Eye (tissue), 1 donor: ENCODE measurements at regions not wholly inside any gene's neighbourhood (a gene's known extent, or its start where the extent isn't known, plus 50 kb on each side); places are given as distances from the start of the nearest gene placed in this dataset.
"Not testable (repeated sequence)": the region's sequence is repeated elsewhere in the genome, so short reads cannot be mapped to it uniquely, and the experiment has no call there.

Source experiments
- DNase-seq: peaks from one replicate; pipeline ENCODE4 v3.0.0-alpha.2; 2015

DNA sequence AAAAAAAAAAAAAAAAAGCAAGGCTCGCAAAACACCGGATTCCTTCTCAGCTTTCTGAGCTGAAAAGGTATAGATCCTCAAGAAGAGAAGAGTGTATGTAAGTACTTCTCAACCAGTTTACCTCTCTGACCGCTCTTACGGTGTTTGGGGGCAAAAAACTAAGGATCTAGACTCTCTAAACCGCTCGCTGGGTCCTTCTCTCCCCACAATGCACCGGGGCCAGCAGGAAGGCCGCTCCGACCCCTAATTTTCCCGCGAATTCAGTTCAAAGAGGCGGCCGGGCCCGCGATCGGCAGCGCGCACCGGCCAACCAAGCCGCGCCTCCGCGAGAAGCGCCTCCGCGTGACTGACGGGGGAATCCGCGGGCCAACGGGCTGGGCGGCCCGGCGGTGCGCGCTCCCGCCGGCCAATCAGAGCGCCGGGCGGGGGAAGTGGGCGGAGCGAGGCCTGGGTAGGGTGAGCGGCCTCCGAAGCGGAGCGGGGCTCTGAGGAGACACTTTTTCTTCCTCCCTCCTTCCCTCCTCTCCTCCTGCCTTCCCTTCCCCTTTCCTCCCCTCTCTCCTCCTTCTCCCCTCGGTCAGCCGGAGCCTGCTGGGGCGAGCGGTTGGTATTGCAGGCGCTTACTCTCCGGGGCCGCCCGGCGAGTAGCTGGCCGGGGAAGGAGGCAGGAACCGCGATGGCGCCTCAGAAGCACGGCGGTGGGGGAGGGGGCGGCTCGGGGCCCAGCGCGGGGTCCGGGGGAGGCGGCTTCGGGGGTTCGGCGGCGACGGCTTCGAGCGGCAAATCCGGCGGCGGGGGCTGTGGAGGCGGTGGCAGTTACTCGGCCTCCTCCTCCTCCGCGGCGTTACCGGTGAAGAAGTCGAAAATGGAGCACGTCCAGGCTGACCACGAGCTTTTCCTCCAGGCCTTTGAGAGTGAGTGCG, 93.0 kb downstream of the CRLF3 start:
- peak; percentile 92 for DNase-seq

GRCh38 chr17:30730837-30731209, 93.7 kb downstream of the CRLF3 start:
- not testable (repeated sequence) for DNase-seq

- not testable (repeated sequence) for DNase-seq
Measured at GRCh38 chr17:30730171-30730836, 94.2 kb downstream of the CRLF3 start.

GRCh38 chr17:30729471-30730170, 94.9 kb downstream of the CRLF3 start:
- DNase-seq: not testable (repeated sequence)

- DNase-seq: not testable (repeated sequence)
Measured at GRCh38 chr17:30727517-30727916, 97.0 kb downstream of the CRLF3 start.

- DNase-seq: not testable (repeated sequence)
Measured at GRCh38 chr17:30726734-30727133, 97.8 kb downstream of the CRLF3 start.

GRCh38 chr17:30726310-30726709, 98.2 kb downstream of the CRLF3 start:
- not testable (repeated sequence) for DNase-seq

DNA sequence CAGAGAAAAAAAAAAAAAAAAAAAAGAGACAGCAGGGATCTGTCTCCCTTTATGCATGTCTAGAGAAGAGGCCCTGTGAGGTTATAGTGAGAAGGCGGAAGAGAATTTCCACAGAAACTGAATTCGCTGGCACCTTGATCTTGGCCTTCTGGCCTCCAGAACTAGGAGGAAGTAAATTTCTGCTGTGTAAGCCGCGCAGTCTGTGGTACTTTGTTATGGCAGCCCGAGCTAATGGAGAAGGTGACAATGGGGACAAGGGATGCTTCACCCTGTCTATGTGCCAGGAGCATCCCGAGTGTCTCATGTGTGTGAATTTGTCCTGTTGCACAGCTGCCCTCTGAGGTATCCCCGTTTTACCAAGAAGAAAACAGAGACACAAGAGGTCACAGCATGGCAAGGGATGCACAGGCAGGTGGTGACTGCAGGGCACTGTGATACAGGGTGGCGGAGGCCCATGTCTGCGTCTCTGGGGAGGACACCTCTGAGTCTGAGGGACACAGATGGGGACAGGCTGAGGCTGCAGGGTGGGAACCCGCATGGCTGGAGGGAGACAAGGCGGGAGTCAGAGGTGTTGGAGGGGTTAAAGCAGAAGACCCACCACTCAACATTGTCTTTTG, 100.3 kb downstream of the CRLF3 start:
- DNase-seq: not testable (repeated sequence)

DNA sequence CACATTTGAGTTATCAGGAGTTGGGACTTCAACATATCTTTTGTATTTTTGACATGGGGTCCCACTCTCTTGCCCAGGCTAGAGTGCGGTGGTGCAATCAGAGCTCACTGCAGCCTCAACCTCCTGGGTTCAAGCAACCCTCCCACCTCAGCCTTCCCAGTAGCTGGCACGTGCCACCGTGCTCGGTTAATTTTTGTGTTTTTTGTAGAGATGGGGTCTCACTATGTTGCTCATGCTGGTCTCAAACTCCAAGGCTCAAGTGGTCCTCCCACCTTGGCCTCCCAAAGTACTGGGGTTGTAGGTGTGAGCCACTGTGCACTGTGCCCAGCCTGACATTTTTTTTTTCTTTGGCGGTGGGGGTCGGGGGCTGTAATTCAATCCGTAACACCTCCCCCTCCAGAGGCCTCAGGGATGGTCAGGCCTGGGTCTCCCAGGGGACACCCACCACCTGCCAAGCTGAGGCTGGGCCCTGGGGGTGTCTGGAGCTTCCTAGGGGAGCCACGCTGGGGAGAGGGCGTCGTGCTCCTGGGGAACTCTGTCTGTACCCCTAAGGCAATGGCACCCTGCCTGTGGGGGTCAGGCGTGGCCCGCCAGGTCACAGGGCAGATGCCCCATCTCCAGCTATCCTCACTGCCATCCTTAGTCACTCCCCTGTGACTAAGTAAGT, 102.2 kb downstream of the CRLF3 start:
- DNase-seq: not testable (repeated sequence)

DNA sequence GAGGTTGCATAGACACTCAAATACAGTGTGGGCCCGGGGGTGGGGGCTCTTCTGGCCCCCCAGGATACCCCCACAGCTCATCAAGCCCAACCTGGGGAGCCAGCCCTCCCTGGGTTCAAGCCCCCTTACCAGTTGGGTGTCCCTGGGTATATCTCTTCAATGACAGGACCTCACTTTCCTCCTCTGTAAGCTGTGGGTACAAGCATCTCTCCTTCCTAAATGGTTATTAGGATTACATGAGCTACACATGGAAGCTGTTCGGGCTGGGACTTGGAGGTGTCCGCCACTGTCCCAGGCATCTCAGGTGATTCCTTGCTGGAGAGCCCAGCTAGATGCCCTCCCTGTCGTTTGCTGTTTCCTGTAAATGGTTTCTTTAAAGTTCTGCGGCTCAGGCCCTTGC, 103.5 kb downstream of the CRLF3 start:
- DNase-seq: not testable (repeated sequence)

- no peak for DNase-seq
Measured at GRCh38 chr17:30720013-30720471, 104.5 kb downstream of the CRLF3 start.

DNA sequence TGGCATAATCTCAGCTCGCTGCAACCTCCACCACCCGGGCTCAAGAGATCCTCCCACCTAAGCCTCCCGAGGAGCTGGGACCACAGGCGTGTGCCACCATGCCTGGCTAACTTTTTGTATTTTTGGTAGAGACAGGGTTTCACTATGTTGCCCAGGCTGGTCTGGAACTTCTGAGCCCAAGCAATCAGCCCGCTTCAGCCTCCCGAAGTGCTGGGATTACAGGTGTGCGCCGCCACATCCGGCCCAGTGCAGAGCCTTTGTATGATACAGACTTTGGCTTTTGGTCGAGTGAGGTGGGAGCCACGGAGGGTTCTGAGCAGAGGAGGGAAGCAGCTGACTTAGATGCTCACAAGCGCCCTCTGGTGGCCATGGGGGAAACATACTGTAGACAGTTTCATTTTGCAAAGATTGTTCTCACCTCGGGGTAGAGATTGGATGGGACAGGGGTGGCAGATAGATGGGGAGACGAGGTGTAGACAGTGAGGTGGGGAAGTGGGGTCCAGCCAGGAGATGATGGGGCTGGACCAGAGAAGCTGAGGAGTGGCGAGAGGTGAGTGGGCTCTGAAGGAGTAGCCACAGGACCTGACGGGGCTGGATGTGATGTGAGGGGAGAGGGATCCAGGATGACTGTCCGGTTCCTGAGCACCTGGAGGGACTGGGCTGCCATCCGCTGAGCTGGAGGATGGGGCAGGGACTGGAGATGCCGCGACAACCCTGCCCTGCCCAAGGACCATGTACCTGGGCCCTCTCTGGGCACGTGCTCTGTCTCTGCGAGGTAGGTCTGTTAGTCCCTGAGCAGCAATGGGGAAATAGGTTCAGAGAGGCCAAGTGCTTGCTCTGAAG, 105.1 kb downstream of the CRLF3 start:
- peak; percentile 78 for DNase-seq

DNA sequence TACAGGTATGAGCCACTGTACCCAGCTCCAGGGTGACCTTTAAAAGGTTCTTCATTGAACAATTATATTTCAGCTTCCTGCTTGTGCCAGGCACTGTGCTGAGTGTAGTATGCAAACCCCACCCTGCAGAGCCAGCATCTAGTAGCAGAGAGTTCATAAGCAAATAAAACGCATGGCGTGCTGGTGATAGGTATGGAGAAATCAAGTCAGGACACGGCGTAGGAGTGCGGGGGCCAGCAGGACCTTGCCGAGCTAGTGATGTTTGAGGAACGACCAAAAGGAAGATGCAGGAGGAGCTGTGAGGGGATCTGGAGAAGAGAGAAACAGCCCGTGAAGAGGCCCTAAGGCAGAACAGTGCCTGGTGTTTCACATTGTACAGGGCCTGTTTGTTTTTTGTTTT, 105.8 kb downstream of the CRLF3 start:
- not testable (repeated sequence) for DNase-seq

DNA sequence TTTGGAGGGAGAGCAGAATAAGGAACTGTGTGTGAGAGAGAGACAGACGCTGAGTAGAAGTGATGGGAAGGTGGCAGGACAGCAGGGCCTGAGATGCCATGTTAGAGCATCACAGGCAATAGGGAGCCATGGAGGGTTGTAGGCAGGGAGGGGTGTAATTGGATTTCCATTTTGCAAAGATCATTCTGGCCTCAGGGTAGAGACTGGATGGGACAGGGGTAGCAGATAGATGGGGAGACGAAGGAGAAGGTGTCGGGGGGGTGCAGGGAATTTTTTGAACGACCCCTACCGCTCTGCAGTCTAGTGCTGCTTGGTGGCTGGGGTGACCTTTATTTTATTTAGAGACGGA, 106.4 kb downstream of the CRLF3 start:
- DNase-seq: not testable (repeated sequence)

DNA sequence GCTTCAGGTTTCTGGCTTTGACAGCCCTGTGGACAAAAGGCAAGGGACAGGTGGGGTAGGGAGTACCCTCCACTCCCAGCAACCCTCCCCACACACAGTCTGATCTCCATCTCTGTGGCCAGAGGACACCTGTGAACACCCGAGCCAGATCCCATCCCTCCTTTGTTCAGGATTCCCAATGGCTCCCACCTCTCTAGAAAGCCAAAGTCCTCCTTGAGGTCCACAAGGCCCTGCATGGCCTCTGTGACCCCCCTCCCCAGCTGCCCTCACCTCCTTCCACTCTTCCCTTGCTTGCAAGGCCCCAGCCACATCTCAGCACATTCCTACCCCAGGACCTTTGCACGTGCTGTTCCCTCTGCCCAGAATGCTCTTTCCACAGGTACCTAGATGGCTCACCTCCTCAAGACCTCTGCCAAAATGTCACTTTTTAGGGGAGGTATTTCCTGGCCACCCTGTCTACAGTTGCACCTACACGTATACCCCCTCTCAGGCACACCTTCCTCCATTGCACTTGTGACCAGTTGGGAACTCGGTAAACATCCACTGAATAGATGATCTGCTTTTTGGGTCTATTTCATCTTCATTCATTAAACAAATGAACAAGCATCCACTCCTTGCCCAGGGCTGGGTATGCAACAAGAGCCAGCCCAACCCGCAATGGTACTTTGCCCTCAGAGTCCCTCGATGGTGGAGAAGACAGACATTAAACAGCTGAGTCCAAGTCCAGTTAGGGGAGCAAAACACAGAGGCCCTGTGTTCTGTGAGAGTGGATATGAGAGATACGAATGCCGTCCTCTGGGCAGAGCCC, 107.0 kb downstream of the CRLF3 start:
- DNase-seq: no peak

DNA sequence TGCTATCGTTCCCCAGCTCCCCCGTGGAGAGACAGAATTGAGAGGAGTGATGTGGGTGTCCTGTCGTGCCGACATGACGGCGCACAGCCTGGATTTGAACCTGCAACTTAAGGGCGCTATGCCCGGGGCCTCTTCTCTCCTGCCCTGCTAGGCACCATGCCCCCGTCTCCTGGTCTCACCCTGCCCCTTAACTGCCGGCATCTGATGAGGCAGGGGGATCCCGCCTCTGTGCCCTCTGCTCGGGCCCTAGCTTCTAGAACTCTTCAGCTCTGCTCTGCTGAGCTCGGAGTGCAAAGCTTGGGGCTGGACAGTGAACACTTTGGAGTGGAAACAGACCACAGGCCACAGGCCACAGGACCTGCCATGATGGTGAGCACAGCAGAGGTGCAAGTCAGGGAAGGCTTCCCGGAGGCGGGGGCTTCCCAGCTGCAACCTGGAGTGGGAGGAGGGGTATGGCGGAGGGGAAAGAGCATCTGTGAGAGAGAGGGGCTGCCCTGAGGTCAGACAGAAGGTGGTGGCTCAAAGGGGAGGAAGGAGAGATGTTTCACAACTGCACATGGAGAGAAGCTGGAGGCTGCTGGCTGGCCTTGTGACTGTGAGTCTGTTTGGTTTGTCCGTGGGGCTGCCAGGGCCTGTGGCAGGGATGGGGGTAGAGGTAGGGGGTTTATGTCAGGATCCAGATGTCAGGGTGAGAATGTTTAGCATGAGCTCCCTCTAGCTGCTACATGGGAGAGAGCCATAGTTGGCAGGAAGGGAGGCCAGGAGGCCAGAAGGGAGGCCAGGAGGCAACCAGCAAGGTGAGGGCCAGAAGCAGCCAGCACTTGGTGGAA, 107.8 kb downstream of the CRLF3 start:
- DNase-seq: no peak

GRCh38 chr17:30714825-30715622, 109.5 kb downstream of the CRLF3 start:
- not testable (repeated sequence) for DNase-seq

GRCh38 chr17:30713805-30714204, 110.7 kb downstream of the CRLF3 start:
- DNase-seq: not testable (repeated sequence)

- DNase-seq: not testable (repeated sequence)
Measured at GRCh38 chr17:30712859-30713258, 111.6 kb downstream of the CRLF3 start.
